ENCODE measurements at regions not wholly inside any gene's neighbourhood (a gene's known extent, or its start where the extent isn't known, plus 50 kb on each side); places are given as distances from the start of the nearest gene placed in this dataset.

- TF ChIP-seq CTCF (IDR thresholded peaks at IDR 0.05) (no peak), POLR2AphosphoS5 (IDR thresholded peaks at IDR 0.05) (no peak)
These were observed 623.8 kb upstream of the ROBO1 start for GRCh38 chr3:80391573-80391972.

Data from gastroesophageal sphincter (tissue), 3 donors.